GM21723 (cell line): ENCODE measurements at regions not wholly inside any gene's neighbourhood (a gene's known extent, or its start where the extent isn't known, plus 50 kb on each side); places are given as distances from the start of the nearest gene placed in this dataset.
"Not testable (repeated sequence)": the region's sequence is repeated elsewhere in the genome, so short reads cannot be mapped to it uniquely, and the experiment has no call there.

ENCODE experiments used
- ATAC-seq: cut with Tn5 transposase; IDR thresholded peaks from one replicate; pipeline ENCODE4 v1.9.1; 2021; ENCODE audit warnings: mild to moderate bottlenecking, moderate library complexity; ENCODE audit not compliant: unreplicated experiment

DNA sequence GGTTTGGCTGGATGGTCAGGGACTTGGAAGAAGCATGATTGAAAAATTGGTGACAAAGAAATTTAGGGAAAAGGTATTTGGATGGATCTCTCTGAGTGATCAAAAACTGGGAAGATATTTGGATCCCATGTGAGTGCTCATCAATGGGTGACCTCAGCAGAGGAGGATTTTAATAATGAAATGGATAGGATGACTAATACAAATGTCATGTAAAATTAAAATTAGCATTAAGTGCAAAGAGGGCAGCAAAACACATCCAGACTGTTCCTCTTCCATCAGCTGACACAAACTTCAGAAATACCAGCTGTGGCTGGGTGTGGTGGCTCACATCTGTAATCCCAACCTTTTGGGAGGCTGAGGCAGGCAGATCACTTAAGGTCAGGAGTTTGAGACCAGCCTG, 151.7 kb downstream of the THBS2 start:
- no peak for ATAC-seq

DNA sequence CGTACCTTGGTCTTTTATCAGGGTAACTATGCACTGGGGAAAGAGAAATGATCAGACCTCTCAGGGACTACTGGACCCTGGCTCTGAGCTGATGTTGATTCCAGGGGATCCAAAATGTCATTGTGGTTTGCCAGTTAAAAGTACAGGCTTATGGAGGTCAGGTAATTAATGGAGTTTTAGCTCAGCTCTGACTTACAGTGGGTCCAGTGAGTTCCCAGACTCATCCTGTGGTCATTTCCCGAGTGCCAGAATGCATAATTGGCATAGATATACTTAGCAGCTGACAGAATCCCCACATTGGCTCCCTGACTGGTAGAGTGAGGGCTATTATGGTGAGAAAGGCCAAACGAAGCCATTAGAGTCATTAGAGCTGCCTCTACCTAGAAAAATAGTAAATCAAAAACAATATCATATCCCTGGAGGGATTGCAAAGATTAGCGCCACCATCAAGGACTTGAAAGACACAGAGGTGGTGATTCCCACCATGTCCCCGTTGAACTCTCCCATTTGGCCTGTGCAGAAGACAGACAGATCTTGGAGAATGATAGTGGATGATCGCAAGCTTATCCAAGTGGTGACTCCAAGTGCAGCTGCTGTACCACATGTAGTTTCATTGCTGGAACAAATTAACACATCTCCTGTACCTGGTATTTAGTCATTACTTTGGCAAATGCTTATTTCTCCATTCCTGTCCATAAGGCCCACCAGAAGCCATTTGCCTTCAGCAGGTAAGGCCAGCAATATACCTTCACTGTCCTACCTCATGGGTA, 152.4 kb downstream of the THBS2 start:
- ATAC-seq = no peak

DNA sequence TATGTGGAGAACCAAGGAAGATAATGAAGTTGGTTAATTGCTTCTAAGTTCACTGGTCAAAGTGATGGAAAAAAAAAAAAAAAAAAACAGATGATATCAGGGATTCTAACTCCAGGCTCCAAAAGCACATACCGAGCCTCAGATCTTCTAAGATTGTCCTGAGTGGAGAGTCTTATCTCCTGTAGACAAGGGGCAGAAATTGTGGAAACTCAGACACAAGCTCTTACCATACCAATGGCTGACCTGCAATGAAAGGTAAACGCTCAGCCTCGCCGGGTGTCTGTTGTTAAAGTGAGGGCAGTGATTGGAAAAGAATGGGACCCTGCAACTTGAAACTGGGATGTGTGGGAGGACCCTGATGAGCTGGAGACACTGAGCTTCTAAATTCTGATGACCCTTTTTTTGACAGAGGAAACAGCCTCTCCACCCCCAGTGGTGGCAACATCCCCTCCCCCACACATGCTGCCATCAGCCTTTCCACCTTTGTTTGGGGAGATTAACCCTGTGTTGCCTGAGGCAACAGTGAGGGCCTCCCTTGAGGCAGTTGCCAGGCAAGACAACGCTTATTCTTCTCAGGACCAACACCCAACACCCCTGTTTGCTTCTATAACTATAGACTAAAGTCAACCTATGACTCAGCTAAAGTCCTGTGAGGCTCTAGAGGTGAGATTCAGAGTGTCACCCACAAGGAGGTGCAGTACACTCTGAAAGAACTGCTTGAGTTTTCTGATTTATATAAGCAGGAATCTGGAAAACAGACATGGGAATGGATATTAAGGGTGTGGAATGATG, 154.0 kb downstream of the THBS2 start:
- no peak for ATAC-seq

DNA sequence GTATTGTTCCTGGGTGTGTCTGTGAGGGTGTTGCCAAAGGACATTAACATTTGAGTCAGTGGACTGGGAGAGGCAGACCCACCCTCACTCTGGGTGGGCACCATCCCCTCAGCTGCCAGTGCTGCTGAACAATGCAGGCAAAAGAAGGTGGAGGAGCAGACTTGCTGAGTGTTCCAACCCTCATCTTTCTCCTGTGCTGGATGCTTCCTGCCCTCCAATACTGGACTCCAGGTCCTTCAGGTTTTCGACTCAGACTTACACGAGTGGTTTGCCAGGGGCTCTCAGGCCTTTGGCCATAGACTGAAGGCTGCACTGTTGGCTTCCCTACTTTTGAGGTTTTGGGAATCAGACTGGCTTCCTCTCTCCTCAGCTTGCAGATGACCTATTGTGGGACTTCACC, 155.0 kb downstream of the THBS2 start:
- not testable (repeated sequence) for ATAC-seq

DNA sequence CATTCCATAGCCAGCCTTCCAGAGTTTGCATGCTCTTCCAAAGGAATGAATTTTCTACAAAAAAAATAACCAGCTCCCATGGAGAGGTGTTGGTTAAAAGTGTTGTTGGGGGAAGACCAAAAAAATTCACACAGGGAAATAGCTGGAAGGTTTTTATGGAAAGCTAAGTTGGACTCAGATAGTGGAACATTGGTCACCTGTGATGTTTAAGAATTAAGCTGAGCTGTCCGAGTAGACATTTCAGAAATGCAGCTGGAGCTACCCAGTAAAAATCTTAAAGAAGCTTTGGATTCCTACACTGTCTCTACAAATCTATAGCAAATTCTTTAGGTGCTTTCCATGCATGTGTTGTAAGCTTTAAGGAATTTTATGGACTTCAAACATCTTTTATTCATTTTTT, 155.5 kb downstream of the THBS2 start:
- no peak for ATAC-seq

DNA sequence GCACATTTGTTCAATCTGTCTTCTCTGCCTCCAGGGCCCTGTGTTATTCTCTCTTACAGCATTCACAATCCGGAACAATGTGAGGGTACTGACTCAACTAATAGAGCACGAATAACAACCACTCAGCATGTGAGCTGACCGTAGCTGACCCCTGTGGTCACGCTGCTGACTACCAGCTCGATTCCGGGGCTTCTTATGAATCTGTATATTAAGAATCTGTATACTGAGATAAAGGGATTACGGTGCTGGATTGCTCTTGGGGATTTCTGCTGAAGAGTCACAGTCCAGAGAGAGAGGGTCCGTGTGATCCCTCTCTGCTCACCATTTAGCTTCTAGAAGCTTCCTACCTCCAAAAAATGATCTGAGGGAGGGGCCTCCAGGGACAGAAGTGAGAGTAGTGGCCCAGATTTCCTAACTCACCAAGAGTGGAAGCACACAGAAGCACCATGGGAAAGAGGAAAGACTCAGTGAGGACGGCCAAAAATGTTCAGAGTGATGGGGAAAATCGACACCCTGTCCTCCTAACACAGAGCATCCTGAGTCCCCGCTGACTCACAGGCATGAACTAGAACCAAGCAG, 156.2 kb downstream of the THBS2 start:
- no peak for ATAC-seq

DNA sequence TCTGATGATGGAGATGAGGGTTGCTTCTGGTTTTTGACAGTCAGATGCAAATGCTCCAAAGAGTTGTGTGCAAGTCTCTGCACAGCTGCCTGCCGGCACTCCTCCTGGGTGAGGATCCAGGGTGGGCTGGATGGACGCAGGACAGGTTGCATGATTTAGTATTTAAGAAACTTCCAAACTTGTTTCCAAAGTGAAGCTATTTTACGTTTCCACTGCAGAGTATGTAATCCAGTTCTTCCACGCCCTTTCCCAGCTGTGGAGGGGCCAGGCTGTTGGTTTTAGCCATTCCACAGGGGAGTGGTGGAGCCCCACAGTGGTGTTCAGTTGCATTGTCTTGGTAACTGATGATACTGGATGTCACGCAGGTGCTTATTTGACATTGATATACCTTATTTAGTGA, 157.3 kb downstream of the THBS2 start:
- no peak for ATAC-seq

DNA sequence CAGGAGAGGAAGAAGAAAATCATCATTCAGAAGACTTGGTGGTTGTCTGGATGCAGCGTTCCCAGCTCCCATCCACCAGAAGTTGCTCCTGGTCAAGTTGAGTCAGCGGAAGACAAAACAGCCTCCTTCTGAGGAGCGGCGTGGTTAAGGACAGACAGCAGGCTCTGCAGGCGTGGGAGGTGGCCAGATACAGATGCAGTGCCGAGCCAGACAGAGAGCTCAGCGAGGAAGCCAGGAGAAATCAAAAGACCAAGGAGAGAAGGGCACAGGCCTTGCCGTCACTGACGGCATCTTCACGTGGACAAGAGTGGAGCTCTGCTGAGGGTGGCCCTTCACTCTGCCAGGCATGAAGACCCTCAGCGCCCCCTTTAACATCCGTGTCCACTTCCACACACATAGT, 158.5 kb downstream of the THBS2 start:
- no peak for ATAC-seq

DNA sequence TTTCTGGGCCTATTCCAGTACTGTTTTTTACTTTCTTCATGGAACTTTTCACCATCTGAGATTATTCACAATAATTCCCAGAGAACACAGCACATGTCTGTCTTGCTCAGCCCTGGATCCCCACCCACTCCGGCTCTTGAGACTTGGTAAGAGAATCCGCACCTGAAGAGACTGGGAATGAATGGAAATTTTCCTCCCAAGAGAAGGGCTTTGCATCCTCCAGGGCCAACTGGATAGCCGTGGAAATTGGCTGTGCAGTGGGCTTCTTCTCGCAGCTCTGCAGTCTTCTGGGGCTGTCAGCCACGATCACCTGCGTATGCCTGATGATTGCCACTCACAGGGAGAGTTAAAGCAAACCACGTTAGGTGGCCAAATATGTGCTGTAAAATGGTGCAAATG, 159.1 kb downstream of the THBS2 start:
- ATAC-seq = no peak

DNA sequence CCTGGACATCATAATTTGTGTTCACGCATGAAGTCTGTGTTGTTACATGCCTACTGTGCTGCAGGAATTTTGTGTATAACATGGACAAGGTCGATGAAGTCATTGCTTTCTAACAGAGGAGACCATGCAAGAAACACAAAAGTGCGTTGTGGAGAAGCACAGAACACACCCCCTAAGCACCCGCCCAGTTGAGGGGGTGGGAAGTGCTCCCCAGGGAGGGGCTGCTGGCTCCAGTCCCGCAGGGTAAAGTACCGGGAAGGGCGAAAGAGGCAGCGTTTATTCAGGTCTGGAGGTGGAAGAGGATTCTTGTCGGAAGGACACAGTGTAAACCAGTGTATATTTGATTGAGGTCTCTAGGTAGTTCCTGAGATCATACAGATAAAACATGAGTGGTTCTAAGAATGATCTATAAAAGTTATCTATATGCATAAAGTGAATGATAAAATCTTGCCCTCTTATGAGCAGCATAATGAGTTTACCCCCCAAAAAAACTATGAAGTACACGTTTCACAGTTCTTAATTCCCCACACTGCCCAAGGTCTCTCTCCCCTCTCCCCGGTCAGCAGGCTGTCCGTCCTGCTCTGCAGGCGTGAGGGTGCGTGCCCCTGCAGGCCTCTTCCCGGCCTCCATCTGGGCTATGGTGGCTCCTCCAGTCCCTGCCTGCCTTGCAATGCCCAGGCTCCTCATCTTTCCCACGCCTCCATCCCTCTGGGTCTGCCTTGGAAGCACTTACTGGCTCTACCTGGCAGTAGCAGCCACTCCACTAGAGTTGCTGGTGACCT, 159.7 kb downstream of the THBS2 start:
- ATAC-seq = no peak

DNA sequence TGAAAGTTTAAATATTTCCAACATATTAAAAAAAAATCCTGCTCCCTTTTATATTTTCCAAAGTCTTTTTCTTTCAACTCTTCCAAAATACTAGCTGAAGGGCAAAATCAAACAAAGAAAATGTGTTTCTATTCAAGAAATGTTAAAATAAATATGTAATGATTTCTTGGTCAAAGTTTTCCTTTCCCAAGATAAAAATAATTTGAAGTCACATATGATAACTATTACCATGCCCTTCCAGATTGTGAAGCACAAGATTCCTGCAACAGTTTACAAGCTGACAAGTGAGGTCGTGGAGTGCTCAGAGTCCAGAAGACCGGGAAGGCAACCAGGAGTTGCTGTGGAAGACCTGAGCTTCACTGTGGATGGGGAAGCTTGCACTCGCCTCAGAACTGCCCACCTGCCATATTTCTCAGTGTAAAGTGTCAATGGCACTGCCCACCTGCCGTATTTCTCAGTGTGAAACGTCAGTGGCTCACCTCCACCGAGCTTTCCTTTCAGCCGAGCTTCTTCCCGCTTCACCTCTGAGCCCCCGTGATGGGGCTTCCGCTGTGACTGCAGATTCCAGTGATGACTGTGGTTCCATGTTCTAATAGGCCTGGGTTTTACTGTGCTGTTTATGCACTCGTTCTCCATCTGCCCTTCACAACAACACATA, 160.5 kb downstream of the THBS2 start:
- ATAC-seq = no peak

DNA sequence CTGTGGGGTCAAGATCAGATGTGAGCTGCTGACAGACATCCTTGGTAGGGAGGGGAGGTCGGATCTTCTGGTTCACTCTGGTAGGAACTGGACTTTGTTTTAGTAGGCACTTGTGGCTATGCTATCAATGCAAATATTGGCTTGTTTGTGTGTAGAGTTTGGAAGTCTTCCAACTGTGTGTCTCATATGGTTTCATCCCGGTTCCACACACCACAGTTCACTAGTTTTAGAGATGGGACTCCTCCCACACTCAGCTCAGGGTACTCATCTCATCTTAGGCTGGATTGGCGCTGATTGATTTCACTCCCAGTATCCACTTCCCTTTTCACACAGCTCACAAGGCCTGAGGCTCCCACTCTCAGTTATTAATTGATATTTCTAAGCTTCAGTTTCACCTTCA, 161.3 kb downstream of the THBS2 start:
- peak; percentile 94 for ATAC-seq

DNA sequence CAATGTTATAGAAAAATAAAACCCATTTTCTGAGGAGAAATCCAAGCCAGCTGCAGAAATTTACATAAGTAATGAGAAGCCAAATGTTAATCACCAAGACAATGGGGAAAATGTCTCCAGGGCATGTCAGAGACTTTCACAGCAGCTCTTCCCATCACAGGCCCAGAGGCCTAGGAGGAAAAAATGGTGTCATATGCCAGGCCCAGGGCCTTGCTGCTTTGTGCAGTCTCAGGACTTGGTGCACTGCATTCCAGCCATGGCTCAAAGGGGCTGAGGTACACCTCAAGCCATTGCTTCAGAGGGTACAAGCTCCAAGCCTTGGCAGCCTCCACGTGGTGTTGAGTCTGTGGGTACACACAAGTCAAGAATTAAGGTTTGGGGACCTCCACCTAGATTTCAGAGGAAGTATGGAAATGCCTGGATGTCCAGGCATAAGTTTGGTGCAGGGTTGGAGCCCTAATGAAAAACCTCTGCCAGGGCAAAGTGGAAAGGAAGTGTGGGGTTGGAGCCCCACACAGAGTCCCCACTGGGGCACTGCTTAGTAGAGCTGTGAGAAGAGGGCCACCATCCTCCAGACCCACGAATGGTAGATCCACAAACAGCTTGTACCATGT, 163.0 kb downstream of the THBS2 start:
- not testable (repeated sequence) for ATAC-seq

DNA sequence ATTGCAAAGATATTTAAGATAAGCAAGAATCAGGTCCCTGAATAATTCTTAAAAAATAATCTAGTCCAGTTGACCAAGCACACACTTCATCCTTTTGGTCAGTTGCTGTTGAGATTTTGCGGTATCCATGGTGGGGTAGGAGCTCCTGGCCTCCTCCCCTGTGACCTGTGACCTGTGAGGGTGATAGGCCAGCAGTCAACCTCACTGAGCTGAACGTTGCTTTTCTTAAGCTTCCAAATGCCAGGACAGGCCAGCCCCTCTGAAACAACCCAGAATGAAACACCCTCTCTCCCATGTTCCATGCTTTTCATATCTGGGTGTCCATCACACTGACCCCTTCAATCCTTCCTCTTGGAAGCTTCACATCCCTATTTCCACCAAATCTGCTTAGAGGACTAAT, 164.9 kb downstream of the THBS2 start:
- ATAC-seq = no peak

DNA sequence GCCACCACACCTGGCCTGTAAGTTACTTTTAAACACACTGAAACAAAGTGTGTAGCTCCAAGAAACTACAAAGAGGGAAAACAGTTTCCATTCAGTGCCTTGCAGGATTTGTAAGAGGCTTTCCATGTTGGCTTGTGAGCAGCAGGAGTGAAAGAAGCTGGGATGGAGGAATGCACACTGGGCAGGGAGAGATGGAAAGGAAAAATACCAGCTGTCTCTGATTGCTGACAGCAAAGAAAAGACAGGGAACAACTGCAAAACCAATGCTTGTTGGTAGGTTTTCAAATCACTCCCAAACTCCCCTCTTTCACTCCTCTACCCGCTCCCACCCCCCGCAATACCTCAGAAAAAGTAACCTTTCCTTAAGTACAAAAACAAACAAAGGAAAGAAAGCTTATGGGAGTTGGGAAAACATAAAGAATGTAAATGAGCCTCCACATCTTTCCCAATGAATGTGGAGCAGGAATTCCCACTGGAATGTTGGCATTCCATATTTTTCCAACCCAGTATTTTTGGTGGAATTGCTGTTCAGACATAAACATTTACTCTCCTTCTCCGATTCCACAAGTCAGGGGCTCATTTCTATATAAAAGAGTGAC, 166.1 kb downstream of the THBS2 start:
- no peak for ATAC-seq

DNA sequence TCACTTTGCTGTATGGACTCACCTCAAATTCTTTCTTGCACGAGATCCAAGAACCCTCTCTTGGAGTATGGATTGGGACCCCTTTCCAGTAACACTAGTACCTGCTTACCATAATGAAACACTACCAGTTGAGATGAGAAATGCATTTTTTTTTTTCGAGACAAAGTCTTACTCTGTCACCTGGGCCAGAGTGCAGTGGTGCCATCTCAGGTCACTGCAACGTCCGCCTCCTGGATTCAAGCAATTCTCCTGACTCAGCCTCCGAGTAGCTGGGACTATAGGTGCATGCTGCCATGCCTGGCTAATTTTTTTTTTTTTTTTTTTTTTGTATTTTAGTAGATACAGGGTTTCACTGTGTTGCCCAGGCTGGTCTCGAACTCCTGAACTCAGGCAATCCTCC, 167.0 kb downstream of the THBS2 start:
- not testable (repeated sequence) for ATAC-seq

DNA sequence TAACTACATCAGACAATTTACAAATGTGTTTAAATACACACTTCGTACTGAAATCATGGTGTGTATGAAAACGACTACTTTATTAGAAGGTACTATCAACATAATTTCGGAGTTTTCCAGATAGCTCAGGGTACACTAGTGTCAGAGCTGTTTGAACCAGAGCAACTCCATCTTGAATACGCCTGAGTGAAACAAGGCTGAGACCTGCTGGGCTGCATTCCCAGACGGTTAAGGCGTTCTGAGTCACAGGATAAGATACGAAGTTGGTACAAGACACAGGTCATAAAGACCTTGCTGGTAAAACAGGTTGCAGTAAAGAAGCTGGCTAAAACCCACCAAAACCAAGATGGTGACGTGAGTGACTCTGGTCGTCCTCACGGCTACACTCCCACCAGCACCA, 167.6 kb downstream of the THBS2 start:
- no peak for ATAC-seq

DNA sequence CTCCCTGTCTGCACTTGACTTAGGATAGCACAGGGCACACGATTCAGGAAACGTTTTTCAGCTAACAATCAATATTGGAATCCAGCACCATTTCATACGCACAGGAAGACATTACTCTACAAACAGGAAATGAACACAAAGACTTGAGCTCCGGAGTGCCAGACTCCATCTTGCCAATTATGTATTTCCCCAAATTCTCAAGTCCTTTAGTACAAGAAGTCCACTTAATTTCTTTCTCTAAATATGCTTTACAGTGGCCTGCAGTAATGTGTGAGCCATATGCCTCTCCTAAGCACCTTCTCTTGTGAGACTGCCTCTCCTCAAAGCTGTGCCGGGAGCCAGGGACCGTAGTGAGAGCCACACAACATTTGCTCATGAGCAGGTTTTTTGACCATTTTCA, 168.2 kb downstream of the THBS2 start:
- no peak for ATAC-seq

DNA sequence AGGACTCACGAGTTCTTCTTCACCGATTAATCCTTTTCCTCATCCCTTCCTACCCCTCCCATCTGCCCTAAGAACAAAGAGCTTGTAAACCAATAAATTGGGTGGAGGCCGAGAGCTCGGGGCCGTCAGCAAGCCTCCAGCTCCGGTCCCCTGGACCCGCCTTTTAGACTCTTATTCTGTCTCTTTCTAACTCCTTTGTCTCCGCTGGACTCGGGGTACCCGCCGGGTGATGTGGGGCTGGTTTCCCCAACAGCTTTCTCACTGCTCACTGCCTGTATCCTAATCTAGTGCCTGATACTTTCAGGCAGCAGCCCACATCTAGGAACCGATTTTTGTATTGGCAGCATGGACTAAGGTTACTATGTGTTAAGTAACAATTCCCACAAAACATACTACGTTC, 169.1 kb downstream of the THBS2 start:
- not testable (repeated sequence) for ATAC-seq

DNA sequence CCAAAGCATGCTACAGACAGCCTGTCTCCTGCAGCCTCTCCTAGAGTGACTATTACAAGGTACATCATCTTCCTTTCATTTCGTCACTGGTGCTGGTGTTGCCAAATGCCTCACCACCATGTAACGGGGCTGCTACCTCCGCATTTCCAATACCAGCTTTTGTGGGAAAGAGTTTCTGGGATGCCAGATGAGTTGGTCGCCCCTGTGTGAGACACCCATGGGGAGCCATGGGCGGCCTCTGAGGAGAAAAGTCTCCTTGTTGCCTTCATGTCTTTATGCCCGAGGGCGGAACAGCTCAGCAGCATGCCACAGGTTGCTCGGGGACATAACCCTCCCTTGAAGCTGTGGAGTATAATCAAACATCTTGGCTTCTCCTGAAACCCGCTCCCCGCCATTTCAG, 169.6 kb downstream of the THBS2 start:
- ATAC-seq = no peak
